ENCODE measurements at regions not wholly inside any gene's neighbourhood (a gene's known extent, or its start where the extent isn't known, plus 50 kb on each side); places are given as distances from the start of the nearest gene placed in this dataset.

DNA sequence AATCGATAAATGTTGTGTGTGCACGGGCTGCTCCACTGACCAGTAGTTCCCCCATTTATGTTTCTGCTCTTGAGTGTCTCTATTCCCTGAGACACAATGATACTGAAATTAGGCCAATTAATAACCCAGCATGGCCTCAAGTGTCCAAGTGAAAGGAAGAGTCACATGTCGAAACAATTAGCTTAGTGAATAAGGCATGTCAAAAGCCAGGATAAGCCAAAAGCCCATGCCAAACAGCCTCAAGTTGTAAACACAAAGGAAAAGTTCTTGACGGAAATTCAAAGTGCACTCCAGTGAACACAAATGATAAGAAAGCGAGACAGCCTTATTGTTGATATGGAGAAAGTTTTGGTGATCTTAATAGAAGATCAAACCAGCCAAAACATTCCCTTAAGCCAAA lies 167.1 kb upstream of the C1QTNF7 start:
- no peaks in the 10 kb centered on the region for H3K27me3 ChIP-seq (replicated peaks; ENCODE audit: insufficient read depth)
- no peak overlapping the region for H3K4me3 ChIP-seq
- no peaks in the 10 kb centered on the region for H3K36me3 ChIP-seq
- peaks cover 0 to 17% of the 10 kb centered on the region in 2 donors for H3K4me1 ChIP-seq (ENCODE audit: control insufficient read depth in 1 of 2, low read depth in 2 of 2)
- TF ChIP-seq, protein P1, sequence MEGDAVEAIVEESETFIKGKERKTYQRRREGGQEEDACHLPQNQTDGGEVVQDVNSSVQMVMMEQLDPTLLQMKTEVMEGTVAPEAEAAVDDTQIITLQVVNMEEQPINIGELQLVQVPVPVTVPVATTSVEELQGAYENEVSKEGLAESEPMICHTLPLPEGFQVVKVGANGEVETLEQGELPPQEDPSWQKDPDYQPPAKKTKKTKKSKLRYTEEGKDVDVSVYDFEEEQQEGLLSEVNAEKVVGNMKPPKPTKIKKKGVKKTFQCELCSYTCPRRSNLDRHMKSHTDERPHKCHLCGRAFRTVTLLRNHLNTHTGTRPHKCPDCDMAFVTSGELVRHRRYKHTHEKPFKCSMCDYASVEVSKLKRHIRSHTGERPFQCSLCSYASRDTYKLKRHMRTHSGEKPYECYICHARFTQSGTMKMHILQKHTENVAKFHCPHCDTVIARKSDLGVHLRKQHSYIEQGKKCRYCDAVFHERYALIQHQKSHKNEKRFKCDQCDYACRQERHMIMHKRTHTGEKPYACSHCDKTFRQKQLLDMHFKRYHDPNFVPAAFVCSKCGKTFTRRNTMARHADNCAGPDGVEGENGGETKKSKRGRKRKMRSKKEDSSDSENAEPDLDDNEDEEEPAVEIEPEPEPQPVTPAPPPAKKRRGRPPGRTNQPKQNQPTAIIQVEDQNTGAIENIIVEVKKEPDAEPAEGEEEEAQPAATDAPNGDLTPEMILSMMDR (IDR thresholded peaks at IDR 0.05): no peak
- ATAC-seq (ENCODE audit: insufficient number of reproducible peaks, low FRiP score, low read depth) (no peak), DNase-seq (ENCODE audit: low spot score) (no peak)
- peaks cover 5% of the 10 kb centered on the region for H3K9me3 ChIP-seq
- no peak overlapping the region for H3K27ac ChIP-seq

DNA sequence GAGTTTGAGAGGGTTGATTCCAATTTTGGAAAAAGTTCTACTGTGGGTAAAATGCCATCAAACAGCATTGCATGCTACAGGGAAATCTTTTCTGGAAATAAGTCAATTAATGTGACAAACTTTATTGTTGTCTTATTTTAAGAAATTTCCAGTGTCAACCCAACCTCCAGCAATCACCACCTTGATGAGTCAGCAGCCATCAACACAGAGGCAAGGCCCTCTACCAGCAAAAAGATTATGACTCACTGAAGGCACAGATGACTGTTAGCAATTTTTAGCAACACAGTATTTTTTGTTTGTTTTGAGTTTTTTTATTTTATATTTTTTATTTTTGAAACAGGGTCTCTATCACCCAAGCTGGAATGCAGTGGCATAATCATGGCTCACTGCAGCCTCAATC lies 165.4 kb upstream of the C1QTNF7 start:
- TF ChIP-seq, protein P1 (IDR thresholded peaks at IDR 0.05): no peak
- H3K36me3 ChIP-seq: no peaks in the 10 kb centered on the region
- no peak overlapping the region for H3K27ac ChIP-seq
- H3K9me3 ChIP-seq: peaks cover 5% of the 10 kb centered on the region
- H3K4me3 ChIP-seq: no peak overlapping the region
- peaks cover 0 to 17% of the 10 kb centered on the region in 2 donors for H3K4me1 ChIP-seq (ENCODE audit: control insufficient read depth in 1 of 2, low read depth in 2 of 2)
- DNase-seq (ENCODE audit: low spot score) (no peak), ATAC-seq (ENCODE audit: insufficient number of reproducible peaks, low FRiP score, low read depth) (no peak)
- no peaks in the 10 kb centered on the region for H3K27me3 ChIP-seq (replicated peaks; ENCODE audit: insufficient read depth)

DNA sequence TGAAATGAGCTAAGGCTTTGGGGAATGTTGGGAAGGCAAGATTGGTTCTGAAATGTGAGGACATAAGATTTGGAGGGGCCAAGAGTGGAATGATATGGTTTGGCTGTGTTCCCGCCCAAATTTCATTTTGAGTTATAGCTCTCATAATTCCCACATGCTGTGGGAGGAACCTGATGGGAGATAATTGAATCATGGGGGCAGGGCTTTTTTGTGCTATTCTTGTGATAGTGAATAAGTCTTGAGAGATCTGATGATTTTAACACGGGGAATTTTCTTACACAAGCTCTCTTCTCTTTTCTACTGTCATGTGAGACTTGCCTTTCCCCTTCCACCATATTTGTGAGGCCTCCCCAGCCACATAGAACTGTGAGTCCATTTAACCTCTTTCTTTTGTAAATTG lies 157.6 kb upstream of the C1QTNF7 start:
- Histone ChIP-seq H3K36me3 (no peaks in the 10 kb centered on the region), H3K27me3 (replicated peaks; ENCODE audit: insufficient read depth) (no peaks in the 10 kb centered on the region), H3K4me3 (no peak overlapping the region), H3K27ac (no peak overlapping the region), H3K9me3 (peaks cover 12% of the 10 kb centered on the region), H3K4me1 (ENCODE audit: control insufficient read depth in 1 of 2, low read depth in 2 of 2) (no peaks in the 10 kb centered on the region)
- TF ChIP-seq, protein P1 (IDR thresholded peaks at IDR 0.05): no peak
- DNase-seq (ENCODE audit: low spot score) (no peak), ATAC-seq (ENCODE audit: insufficient number of reproducible peaks, low FRiP score, low read depth) (no peak)

DNA sequence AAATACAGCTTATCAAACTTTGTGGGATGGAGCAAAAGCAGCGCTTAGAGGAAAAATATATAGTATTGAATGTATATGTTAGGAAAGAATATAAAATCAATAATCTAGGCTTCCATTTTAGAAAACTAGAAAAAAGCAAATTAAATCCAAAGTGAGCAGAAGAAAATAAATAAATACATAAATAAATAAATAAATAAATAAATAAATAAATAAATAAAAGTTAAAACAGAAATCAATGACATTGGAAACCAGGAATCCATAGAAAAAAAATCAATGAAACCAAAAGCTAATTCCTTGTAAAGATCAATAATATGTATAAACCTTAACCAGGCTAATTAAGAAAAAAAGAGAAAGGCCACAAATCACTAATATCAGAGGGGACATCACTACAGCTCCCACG lies 141.8 kb upstream of the C1QTNF7 start:
- Histone ChIP-seq H3K27me3 (replicated peaks; ENCODE audit: insufficient read depth) (no peaks in the 10 kb centered on the region), H3K4me3 (no peak overlapping the region), H3K4me1 (ENCODE audit: control insufficient read depth in 1 of 2, low read depth in 2 of 2) (no peaks in the 10 kb centered on the region), H3K27ac (no peak overlapping the region), H3K9me3 (no peaks in the 10 kb centered on the region), H3K36me3 (no peaks in the 10 kb centered on the region)
- DNase-seq (ENCODE audit: low spot score): no peak
- TF ChIP-seq, protein P1 (IDR thresholded peaks at IDR 0.05): no peak
- no peak for ATAC-seq (ENCODE audit: insufficient number of reproducible peaks, low FRiP score, low read depth)

DNA sequence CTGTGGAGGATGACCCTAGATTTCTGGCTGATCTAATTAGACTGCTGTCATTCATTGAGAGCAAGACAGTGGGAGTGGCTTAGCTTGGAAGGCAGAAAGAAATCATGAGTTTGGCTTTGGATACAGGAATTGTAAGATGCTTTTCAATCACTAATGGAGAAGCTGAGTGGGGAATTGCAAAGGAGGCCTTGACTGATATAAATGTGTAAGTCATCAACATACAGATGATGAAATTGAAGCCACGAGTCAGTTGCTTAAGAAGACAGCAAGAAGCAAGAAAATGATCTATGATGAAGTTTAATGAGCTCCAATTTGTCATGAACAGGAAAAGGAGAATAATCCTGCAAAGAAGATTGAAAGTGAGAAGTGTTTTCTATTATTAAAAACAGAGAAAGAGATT lies 136.7 kb upstream of the C1QTNF7 start:
- no peaks in the 10 kb centered on the region for H3K4me1 ChIP-seq (ENCODE audit: control insufficient read depth in 1 of 2, low read depth in 2 of 2)
- no peak overlapping the region for H3K27ac ChIP-seq
- H3K36me3 ChIP-seq: no peaks in the 10 kb centered on the region
- H3K9me3 ChIP-seq: no peaks in the 10 kb centered on the region
- no peak for DNase-seq (ENCODE audit: low spot score)
- TF ChIP-seq, protein P1 (IDR thresholded peaks at IDR 0.05): no peak
- ATAC-seq (ENCODE audit: insufficient number of reproducible peaks, low FRiP score, low read depth): no peak
- H3K4me3 ChIP-seq: no peak overlapping the region
- no peaks in the 10 kb centered on the region for H3K27me3 ChIP-seq (replicated peaks; ENCODE audit: insufficient read depth)
